A549 (cell line): ENCODE measurements at regions not wholly inside any gene's neighbourhood (a gene's known extent, or its start where the extent isn't known, plus 50 kb on each side); places are given as distances from the start of the nearest gene placed in this dataset.

Experiments
- NR3C1 ChIP-seq: fragments of >200 bp; sonication (Bioruptor Twin); formaldehyde crosslinking; IDR thresholded peaks from 3 replicates; pipeline ENCODE4 v1.6.1; 2017
- TF ChIP-seq, protein P1 (sequence below): fragments of >200 bp; sonication (Bioruptor Twin); formaldehyde crosslinking; IDR thresholded peaks from 3 replicates; pipeline ENCODE4 v1.5.1; 2016

DNA sequence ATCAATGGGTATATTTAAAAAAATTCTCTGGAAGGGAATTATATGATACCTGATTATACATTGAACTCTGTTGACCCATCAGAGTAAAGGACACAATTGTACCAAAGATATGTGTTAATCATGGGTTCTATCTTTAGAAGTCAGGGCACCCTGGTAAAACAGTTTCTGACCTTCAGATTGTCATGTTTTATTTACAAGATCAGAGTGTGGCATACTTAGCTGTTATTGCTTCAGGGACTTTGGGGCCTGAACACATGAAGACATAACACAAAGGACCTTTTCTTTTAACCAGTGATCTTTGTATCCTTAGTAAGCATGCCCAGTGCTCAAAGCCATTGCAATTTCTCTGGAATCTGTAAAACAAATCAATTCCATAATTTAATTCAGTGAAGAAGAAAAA, 204.8 kb upstream of the RPS6KA3 start:
- TF ChIP-seq, protein P1, sequence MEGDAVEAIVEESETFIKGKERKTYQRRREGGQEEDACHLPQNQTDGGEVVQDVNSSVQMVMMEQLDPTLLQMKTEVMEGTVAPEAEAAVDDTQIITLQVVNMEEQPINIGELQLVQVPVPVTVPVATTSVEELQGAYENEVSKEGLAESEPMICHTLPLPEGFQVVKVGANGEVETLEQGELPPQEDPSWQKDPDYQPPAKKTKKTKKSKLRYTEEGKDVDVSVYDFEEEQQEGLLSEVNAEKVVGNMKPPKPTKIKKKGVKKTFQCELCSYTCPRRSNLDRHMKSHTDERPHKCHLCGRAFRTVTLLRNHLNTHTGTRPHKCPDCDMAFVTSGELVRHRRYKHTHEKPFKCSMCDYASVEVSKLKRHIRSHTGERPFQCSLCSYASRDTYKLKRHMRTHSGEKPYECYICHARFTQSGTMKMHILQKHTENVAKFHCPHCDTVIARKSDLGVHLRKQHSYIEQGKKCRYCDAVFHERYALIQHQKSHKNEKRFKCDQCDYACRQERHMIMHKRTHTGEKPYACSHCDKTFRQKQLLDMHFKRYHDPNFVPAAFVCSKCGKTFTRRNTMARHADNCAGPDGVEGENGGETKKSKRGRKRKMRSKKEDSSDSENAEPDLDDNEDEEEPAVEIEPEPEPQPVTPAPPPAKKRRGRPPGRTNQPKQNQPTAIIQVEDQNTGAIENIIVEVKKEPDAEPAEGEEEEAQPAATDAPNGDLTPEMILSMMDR: no peak
- no peak for TF ChIP-seq NR3C1
